ENCODE measurements at regions not wholly inside any gene's neighbourhood (a gene's known extent, or its start where the extent isn't known, plus 50 kb on each side); places are given as distances from the start of the nearest gene placed in this dataset.

DNA sequence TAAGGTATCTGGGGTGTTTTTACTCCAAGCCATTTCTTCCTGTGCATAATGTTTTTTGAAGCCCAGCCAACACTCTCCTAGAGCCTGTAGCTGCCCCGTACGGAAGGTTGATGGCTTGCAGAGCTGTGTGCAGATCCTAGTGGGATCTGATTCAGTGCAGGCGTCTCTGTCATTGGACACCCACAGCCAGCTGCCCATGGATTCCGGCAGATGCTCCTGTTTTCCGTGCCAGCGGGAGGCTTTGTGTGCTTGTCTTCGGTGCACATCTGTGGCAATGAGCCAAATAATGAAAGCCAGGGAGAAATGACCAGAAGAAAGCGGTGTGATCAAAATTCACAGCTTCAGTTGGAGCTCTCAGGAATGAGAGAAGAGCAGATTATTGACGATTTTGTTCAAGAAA is 426.4 kb downstream of the TYW1 start:
- H3K27ac ChIP-seq, result peak overlapping the region in 1 of 4 donors; percentile 65
- no peaks in the 10 kb centered on the region for H3K36me3 ChIP-seq
- DNase-seq, result no peak
- TF ChIP-seq POLR2AphosphoS5 (IDR thresholded peaks at IDR 0.05) (peak in 3 of 4 donors; percentile 44 to 93 (median 90)), CTCF (IDR thresholded peaks at IDR 0.05) (no peak), POLR2A (IDR thresholded peaks at IDR 0.05) (no peak), EP300 (IDR thresholded peaks at IDR 0.05) (peak in 2 of 4 donors; percentile 14 to 31)
- H3K9me3 ChIP-seq, result no peaks in the 10 kb centered on the region
- H3K4me1 ChIP-seq, result peaks cover 0 to 19% (median 8%) of the 10 kb centered on the region in 4 donors
- intact Hi-C loops (cut with DNase I), result no loop called here
- no peaks in the 10 kb centered on the region for H3K27me3 ChIP-seq
- 75 to 76% methylated on average over 9 of the region's 9 CpGs for WGBS, 2 donors
- H3K4me3 ChIP-seq, result no peak overlapping the region

GRCh38 chr7:67426654-67427053 is 430.0 kb downstream of the TYW1 start:
- TF ChIP-seq CTCF (IDR thresholded peaks at IDR 0.05) (no peak), EP300 (IDR thresholded peaks at IDR 0.05) (no peak), POLR2AphosphoS5 (IDR thresholded peaks at IDR 0.05) (no peak), POLR2A (IDR thresholded peaks at IDR 0.05) (no peak)
- Histone ChIP-seq H3K36me3 (no peaks in the 10 kb centered on the region), H3K4me3 (no peak overlapping the region), H3K27ac (no peak overlapping the region), H3K27me3 (no peaks in the 10 kb centered on the region), H3K9me3 (no peaks in the 10 kb centered on the region), H3K4me1 (peaks cover 0 to 19% (median 8%) of the 10 kb centered on the region in 4 donors)
- WGBS, 2 donors, result 63 to 90% methylated on average over 3 of the region's 3 CpGs
- DNase-seq, result no peak
- intact Hi-C loops (cut with DNase I), result no loop called here

DNA sequence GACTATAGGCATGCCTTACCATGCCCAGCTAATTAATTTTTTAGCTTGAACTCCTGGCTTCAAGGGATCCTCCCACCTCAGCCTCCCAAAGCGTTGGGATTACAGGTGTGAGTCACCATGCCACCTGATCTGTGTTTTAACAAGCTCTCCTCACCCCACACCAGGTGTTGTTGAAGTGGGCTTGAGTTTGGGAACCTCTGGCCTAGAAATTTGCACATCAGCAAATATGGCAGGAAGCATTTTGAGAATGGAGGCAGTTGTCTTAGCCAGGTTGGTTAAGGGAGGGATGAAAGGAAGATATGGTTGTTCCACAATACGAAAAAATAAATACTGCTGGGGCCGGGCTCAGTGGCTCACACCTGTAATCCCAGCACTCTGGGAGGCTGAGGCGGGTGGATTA is 433.1 kb downstream of the TYW1 start:
- Histone ChIP-seq H3K27ac (no peak overlapping the region), H3K4me1 (peaks cover 0 to 16% (median 3%) of the 10 kb centered on the region in 4 donors), H3K27me3 (no peaks in the 10 kb centered on the region), H3K4me3 (no peak overlapping the region), H3K9me3 (no peaks in the 10 kb centered on the region), H3K36me3 (no peaks in the 10 kb centered on the region)
- intact Hi-C loops (cut with DNase I), result no loop called here
- TF ChIP-seq POLR2AphosphoS5 (IDR thresholded peaks at IDR 0.05) (no peak), POLR2A (IDR thresholded peaks at IDR 0.05) (no peak), CTCF (IDR thresholded peaks at IDR 0.05) (no peak), EP300 (IDR thresholded peaks at IDR 0.05) (no peak)
- WGBS, 2 donors, result 79 to 89% methylated on average over 4 of the region's 4 CpGs
- no peak for DNase-seq

DNA sequence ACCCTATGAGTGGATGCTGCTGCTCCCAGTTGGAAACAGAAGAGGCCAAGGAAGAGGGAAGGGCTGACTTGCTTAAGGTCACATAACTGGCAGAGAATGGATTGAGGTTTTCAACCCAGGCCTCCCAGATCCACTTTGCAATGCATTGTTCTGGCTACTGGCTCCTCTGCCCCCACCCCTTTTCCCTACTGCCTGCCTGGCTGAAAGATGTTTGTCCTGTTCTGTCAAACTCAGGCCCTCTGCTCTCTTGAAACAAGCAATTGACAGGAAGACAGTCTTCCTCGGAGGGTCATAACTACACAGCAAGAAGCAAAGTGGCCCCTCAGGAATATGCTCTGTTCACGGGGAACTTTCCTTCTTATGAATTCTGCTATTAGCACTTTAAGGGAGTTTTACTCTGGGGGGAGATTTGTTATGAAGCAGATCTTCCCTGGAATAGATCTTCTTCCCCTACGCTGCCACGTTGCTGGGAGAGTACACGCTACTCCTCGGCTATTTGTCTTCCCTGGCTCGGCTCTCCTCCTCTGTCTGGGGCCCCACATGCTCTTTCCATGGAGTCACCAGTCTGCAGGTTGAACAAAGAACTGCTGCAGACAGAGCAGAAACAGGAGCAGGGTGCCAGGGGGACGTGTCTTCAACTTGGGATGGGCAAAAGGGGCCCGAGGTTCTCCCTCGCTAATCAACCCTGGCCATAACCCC is 436.1 kb downstream of the TYW1 start:
- Histone ChIP-seq H3K4me1 (peaks cover 0 to 16% (median 3%) of the 10 kb centered on the region in 4 donors), H3K27ac (peak overlapping the region in 1 of 4 donors; percentile 60), H3K9me3 (no peaks in the 10 kb centered on the region), H3K4me3 (no peak overlapping the region), H3K36me3 (no peaks in the 10 kb centered on the region), H3K27me3 (no peaks in the 10 kb centered on the region)
- WGBS, 2 donors, result 70 to 75% methylated on average over 10 of the region's 10 CpGs
- intact Hi-C loops (cut with DNase I), result no loop called here
- TF ChIP-seq CTCF (IDR thresholded peaks at IDR 0.05) (no peak), POLR2A (IDR thresholded peaks at IDR 0.05) (no peak), EP300 (IDR thresholded peaks at IDR 0.05) (no peak), POLR2AphosphoS5 (IDR thresholded peaks at IDR 0.05) (no peak)
- no peak for DNase-seq
